ENCODE measurements at regions not wholly inside any gene's neighbourhood (a gene's known extent, or its start where the extent isn't known, plus 50 kb on each side); places are given as distances from the start of the nearest gene placed in this dataset.
"Not testable (repeated sequence)": the region's sequence is repeated elsewhere in the genome, so short reads cannot be mapped to it uniquely, and the experiment has no call there.

DNA sequence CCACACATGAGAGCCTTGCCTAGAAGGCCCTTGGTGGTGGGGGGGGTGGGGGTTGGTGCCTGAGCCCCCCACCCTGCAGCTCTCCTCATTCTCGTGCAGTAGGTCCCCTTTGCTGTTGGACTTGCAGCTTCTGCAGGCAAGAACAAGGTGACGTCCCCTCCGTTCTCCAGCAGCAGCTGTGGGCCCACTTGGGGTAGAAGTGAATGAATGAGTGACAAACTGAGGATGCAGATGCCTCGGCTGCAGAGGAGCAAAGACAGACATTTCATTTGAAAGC is 88.6 kb upstream of the CTDP1 start:
- no peak for DNase-seq (ENCODE audit: low spot score)
- Histone ChIP-seq H3K27ac (no peak overlapping the region), H3K4me1 (peaks cover 0 to 39% of the 10 kb centered on the region in 2 donors), H3K36me3 (no peaks in the 10 kb centered on the region), H3K4me3 (no peak overlapping the region), H3K9me3 (peaks cover 0 to 13% of the 10 kb centered on the region in 2 donors), H3K27me3 (no peaks in the 10 kb centered on the region)
- TF ChIP-seq, protein P1, sequence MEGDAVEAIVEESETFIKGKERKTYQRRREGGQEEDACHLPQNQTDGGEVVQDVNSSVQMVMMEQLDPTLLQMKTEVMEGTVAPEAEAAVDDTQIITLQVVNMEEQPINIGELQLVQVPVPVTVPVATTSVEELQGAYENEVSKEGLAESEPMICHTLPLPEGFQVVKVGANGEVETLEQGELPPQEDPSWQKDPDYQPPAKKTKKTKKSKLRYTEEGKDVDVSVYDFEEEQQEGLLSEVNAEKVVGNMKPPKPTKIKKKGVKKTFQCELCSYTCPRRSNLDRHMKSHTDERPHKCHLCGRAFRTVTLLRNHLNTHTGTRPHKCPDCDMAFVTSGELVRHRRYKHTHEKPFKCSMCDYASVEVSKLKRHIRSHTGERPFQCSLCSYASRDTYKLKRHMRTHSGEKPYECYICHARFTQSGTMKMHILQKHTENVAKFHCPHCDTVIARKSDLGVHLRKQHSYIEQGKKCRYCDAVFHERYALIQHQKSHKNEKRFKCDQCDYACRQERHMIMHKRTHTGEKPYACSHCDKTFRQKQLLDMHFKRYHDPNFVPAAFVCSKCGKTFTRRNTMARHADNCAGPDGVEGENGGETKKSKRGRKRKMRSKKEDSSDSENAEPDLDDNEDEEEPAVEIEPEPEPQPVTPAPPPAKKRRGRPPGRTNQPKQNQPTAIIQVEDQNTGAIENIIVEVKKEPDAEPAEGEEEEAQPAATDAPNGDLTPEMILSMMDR (IDR thresholded peaks at IDR 0.05) = no peak

DNA sequence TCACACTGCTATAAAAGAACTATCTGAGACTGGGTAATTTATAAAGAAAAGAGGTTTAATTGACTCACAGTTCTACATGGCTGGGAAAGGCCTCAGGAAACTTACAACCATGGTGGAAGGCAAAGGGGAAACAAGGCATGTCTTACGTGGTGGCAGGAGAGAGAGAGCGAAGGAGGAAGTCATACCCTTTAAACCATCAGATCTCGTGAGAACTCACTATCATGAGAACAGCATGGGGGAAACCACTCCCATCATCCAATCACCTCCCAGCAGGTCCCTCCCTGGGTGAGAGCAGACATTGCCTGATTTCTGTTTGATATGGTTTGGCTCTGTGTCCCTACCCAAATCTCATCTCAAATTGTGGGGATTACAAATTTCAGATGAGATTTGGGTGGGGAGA is 86.9 kb upstream of the CTDP1 start:
- not testable (repeated sequence) for DNase-seq (ENCODE audit: low spot score); H3K36me3 ChIP-seq; H3K4me3 ChIP-seq; H3K27me3 ChIP-seq; H3K27ac ChIP-seq
- peaks cover 0 to 13% of the 10 kb centered on the region in 2 donors for H3K9me3 ChIP-seq
- peaks cover 0 to 34% of the 10 kb centered on the region in 2 donors for H3K4me1 ChIP-seq

DNA sequence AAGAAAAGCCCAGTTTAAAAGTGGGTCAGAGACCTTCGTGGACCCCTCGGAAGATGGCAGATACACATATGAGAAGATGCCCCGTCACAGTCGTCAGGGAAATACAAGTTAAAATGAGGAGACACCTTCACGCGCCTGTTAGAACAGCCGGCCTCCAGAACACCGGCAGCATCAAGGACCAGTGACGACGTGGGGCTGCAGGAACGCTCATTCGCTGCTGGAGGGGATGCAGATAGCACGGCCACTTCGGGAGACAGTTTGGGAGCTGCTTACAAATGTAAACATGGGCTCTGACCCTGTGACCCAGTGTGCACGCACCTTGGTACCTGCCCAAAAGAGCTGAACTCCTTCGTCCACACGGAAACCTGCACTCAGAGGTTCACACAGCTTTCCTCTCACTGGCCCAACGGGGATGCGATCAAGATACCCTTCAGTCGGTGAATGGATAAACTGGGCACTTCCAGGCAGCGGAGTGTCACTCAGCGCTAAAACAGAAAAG is 83.7 kb upstream of the CTDP1 start:
- peaks cover 0 to 13% of the 10 kb centered on the region in 2 donors for H3K9me3 ChIP-seq
- no peak overlapping the region for H3K27ac ChIP-seq
- no peak overlapping the region for H3K4me3 ChIP-seq
- H3K36me3 ChIP-seq = no peaks in the 10 kb centered on the region
- DNase-seq (ENCODE audit: low spot score) = no peak
- TF ChIP-seq, protein P1 (IDR thresholded peaks at IDR 0.05) = no peak
- no peaks in the 10 kb centered on the region for H3K27me3 ChIP-seq
- peaks cover 0 to 1% of the 10 kb centered on the region in 2 donors for H3K4me1 ChIP-seq

DNA sequence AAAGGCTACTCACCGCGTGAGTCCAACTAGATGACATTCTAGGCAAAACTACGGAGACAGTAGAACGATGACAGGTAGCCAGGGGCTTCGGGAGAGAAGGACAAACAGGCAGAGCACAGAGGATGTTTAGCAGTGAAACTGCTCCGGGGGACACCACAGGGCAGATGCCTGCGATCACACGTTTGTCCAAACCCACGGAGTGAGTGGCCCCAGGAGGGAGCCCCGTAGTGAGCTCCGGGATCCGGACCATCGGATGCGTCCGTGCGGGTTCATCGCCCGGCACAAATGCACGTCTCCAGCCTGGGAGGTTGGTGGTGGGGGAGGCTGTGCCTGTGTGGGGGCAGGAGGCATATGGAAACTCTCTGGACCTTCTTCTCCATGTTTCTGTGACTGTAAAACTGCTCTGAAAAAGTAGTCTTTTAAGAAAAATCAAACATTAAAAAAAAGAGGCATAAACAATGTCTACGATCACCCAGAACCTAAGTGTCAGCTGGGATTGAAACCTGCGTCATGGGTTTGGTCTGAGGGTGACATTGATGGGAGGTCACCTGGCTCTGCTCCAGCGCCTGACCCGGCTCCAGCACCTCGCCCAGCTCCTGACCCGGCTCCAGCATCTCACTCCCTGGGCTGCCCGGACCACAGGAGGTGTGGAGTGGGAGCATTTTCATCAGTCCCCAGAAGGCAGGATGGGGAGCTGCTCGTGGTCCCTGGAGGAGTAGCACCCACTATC is 83.0 kb upstream of the CTDP1 start:
- Histone ChIP-seq H3K27me3 (no peaks in the 10 kb centered on the region), H3K36me3 (no peaks in the 10 kb centered on the region), H3K27ac (no peak overlapping the region), H3K4me3 (no peak overlapping the region), H3K9me3 (peaks cover 0 to 13% of the 10 kb centered on the region in 2 donors), H3K4me1 (no peaks in the 10 kb centered on the region)
- TF ChIP-seq, protein P1 (IDR thresholded peaks at IDR 0.05) = no peak
- DNase-seq (ENCODE audit: low spot score) = no peak

DNA sequence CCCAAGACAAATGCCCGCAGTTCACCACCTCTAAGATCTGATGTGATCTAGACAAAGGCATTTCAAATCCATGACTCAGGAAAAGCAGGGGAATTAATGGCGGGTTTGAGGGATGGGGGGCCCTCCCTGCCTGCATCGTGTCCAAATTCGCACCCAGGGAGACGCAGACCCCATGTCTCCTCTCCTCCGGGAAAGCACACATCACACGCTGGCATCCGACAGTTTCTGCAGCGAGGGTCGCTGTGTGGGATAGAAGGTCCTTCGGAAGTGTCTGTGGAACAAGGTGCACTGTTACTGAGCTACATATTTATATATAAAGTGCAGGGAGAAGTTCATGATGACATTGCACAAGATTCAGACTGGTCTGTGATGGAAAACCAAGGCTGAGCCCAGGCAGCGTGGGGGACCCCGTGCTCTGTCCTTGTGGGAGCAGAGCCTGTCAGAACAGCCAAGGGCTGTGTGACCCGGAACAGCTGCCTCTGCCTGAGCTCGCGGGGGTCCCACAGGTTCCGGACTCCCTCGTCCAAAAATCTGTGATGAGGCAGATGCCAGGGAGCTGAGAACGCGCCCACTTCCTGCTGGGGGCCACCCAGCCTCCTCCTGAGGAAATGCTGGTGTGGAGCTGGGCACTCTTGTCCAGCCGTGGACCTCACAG is 82.3 kb upstream of the CTDP1 start:
- H3K4me3 ChIP-seq = no peak overlapping the region
- peaks cover 0 to 13% of the 10 kb centered on the region in 2 donors for H3K9me3 ChIP-seq
- TF ChIP-seq, protein P1 (IDR thresholded peaks at IDR 0.05) = no peak
- no peaks in the 10 kb centered on the region for H3K36me3 ChIP-seq
- H3K27me3 ChIP-seq = no peaks in the 10 kb centered on the region
- no peak overlapping the region for H3K27ac ChIP-seq
- no peaks in the 10 kb centered on the region for H3K4me1 ChIP-seq
- no peak for DNase-seq (ENCODE audit: low spot score)

DNA sequence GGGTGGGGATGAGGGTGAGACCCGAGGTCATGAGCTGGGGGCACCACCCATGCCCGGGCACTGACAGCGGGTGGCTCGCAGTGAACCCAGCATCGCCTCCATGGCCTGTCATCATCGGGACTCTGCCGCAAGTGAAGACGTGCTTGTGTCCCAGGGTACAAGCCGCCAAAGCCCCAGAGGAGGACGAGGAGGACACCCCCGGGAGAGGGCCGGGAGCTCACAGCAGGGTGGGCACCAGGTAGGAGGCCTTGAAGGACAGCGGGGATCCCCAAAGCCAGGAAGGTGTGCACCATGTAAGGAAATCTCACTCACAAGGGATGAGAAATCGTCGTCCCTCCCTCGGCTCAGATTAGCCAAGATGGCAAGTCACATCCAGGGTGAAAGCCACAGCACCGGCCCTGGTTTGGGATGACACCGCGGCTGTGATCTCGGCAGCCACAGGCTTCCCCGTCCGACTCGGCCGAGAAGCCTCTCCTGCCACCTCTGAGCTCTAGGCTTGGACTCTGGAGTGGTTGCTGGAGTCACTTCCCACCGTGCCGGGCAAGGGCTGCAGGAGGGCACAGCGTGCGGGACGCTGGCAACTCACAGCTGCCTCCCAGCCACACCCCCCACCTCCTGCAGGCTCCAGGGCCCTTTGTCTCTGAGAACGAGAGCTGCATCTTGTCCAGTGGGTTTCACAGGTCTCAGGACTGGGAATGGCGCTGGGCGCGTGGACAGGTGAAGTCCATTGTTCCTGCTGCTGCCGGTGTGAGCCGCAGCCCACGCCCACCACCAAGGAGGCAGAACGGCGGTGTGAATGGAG is 81.6 kb upstream of the CTDP1 start:
- H3K4me1 ChIP-seq = no peaks in the 10 kb centered on the region
- TF ChIP-seq, protein P1 (IDR thresholded peaks at IDR 0.05) = no peak
- H3K27me3 ChIP-seq = no peaks in the 10 kb centered on the region
- no peak overlapping the region for H3K4me3 ChIP-seq
- H3K9me3 ChIP-seq = peaks cover 0 to 8% of the 10 kb centered on the region in 2 donors
- H3K27ac ChIP-seq = no peak overlapping the region
- no peak for DNase-seq (ENCODE audit: low spot score)
- H3K36me3 ChIP-seq = no peaks in the 10 kb centered on the region
